Fibroblast of the aortic adventitia (primary cell): ENCODE measurements at regions not wholly inside any gene's neighbourhood (a gene's known extent, or its start where the extent isn't known, plus 50 kb on each side); places are given as distances from the start of the nearest gene placed in this dataset.
A peak's percentile ranks its signal among the peaks of the same experiment; 100 is the strongest.

Experiments used
- DNase-seq: peaks from one replicate; pipeline ENCODE4 v3.0.0-alpha.2; 2010; ENCODE audit warnings: low read depth
- H3K4me3 ChIP-seq: 2 replicates; pipeline ENCODE4 v1.5.1; 2011; ENCODE audit warnings: low read depth, mild to moderate bottlenecking, control low read depth, low read length, moderate library complexity
- CTCF ChIP-seq: IDR thresholded peaks from 2 replicates; pipeline ENCODE4 v1.5.1; 2011; ENCODE audit warnings: mild to moderate bottlenecking, low read length, control low read depth, inconsistent platforms; ENCODE audit not compliant: insufficient read depth

GRCh38 chr14:71469643-71470335, 462.4 kb upstream of the RGS6 start:
- no peak for TF ChIP-seq CTCF
- DNase-seq, result no peak
- H3K4me3 ChIP-seq, result no peak overlapping the region

- no peak overlapping the region for H3K4me3 ChIP-seq
- no peak for DNase-seq
- TF ChIP-seq CTCF, result no peak
These were observed 460.4 kb upstream of the RGS6 start for GRCh38 chr14:71471634-71472355.

GRCh38 chr14:71472356-71473340, 459.6 kb upstream of the RGS6 start:
- peak; percentile 27 for DNase-seq
- H3K4me3 ChIP-seq, result no peak overlapping the region
- TF ChIP-seq CTCF, result no peak

- DNase-seq, result no peak
- no peak overlapping the region for H3K4me3 ChIP-seq
- no peak for TF ChIP-seq CTCF
These were observed 458.4 kb upstream of the RGS6 start for GRCh38 chr14:71473843-71474242.

- no peak overlapping the region for H3K4me3 ChIP-seq
- peak; percentile 27 for DNase-seq
- TF ChIP-seq CTCF, result no peak
These were observed 457.6 kb upstream of the RGS6 start for GRCh38 chr14:71474301-71475265.

GRCh38 chr14:71475916-71476315, 456.3 kb upstream of the RGS6 start:
- DNase-seq, result no peak
- H3K4me3 ChIP-seq, result no peak overlapping the region
- TF ChIP-seq CTCF, result no peak
